ENCODE measurements at regions not wholly inside any gene's neighbourhood (a gene's known extent, or its start where the extent isn't known, plus 50 kb on each side); places are given as distances from the start of the nearest gene placed in this dataset.

DNA sequence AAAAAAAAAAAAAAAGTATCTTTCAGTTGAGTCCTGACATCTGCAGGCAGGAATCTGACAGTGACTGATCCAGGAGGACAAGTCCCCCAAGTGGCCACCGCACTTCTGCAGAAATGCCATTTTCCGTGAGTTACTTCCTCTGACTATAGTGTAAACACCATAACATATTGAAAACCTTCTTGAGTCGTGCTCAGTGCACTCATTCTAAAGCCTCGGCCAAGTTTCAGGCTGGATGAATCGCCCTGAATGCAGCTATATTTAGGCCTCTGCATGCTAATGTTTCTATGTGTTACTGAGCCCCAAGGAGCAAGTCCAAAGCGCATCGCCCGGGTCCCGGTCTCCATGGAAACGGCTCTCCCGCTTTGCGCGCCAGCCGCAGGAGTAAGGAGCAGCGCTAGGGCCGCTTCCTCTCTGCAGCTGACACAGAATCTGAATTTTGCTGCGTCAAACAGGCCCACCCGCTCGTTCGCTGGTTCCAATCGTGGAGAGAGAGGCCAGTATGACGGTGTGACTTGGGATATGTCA lies 335.4 kb downstream of the MSX2 start:
- H3K4me1 ChIP-seq, result no peaks in the 10 kb centered on the region
- DNase-seq (ENCODE audit: low spot score), result no peak

DNA sequence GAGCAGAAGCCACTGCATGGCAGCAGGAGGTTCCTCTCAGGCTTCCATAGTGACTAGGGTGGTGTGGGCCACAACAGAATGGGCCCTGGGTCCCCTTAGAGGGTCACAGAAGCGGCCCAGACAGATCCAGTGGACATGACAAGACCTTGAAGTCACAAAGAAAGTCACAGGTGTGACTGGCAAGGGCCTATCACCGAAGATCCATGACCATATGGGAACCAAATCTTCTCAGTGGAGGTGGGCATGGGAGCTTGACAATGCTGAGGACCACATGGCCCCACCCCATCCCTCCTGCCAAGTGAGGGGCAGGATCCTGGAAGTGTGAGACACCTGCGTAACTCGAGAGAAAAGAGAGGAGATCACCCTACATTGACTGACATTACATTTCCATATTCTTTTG lies 332.4 kb downstream of the MSX2 start:
- DNase-seq (ENCODE audit: low spot score), result no peak
- H3K27me3 ChIP-seq, result no peaks in the 10 kb centered on the region
- no peaks in the 10 kb centered on the region for H3K4me1 ChIP-seq
- H3K9me3 ChIP-seq, result no peaks in the 10 kb centered on the region
- no peak overlapping the region for H3K4me3 ChIP-seq
- no peaks in the 10 kb centered on the region for H3K36me3 ChIP-seq
- TF ChIP-seq, protein P1, sequence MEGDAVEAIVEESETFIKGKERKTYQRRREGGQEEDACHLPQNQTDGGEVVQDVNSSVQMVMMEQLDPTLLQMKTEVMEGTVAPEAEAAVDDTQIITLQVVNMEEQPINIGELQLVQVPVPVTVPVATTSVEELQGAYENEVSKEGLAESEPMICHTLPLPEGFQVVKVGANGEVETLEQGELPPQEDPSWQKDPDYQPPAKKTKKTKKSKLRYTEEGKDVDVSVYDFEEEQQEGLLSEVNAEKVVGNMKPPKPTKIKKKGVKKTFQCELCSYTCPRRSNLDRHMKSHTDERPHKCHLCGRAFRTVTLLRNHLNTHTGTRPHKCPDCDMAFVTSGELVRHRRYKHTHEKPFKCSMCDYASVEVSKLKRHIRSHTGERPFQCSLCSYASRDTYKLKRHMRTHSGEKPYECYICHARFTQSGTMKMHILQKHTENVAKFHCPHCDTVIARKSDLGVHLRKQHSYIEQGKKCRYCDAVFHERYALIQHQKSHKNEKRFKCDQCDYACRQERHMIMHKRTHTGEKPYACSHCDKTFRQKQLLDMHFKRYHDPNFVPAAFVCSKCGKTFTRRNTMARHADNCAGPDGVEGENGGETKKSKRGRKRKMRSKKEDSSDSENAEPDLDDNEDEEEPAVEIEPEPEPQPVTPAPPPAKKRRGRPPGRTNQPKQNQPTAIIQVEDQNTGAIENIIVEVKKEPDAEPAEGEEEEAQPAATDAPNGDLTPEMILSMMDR (IDR thresholded peaks at IDR 0.05), result no peak
- no peak overlapping the region for H3K27ac ChIP-seq

More for the DNA sequence above, 335.4 kb downstream of the MSX2 start:
- Histone ChIP-seq H3K4me3 (peak overlapping the region in 1 of 2 donors; percentile 17), H3K27ac (no peak overlapping the region), H3K9me3 (no peaks in the 10 kb centered on the region), H3K36me3 (no peaks in the 10 kb centered on the region), H3K27me3 (no peaks in the 10 kb centered on the region)
- TF ChIP-seq, protein P1 (IDR thresholded peaks at IDR 0.05), result no peak

DNA sequence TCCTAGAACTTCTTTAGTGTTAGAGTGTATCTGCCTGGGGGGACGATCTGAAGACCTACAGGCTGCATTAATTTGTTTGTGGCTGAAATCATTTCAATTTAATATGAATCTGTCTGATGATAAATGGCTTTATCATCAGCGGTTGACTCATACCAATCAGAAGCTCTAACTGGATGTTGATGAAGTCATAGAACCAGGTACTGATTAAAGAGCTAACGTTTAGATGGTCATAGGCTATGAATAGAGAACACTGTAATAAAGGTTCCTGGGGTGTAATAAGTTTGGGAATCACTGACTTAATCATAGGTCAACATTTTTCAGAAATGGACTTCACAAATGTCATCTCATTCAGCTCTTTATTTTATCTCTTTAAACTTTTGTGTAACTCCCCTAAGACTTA lies 329.9 kb downstream of the MSX2 start:
- Histone ChIP-seq H3K36me3 (no peaks in the 10 kb centered on the region), H3K27ac (no peak overlapping the region), H3K4me3 (no peak overlapping the region), H3K27me3 (no peaks in the 10 kb centered on the region), H3K9me3 (no peaks in the 10 kb centered on the region), H3K4me1 (no peaks in the 10 kb centered on the region)
- TF ChIP-seq, protein P1 (IDR thresholded peaks at IDR 0.05), result no peak
- DNase-seq (ENCODE audit: low spot score), result no peak

DNA sequence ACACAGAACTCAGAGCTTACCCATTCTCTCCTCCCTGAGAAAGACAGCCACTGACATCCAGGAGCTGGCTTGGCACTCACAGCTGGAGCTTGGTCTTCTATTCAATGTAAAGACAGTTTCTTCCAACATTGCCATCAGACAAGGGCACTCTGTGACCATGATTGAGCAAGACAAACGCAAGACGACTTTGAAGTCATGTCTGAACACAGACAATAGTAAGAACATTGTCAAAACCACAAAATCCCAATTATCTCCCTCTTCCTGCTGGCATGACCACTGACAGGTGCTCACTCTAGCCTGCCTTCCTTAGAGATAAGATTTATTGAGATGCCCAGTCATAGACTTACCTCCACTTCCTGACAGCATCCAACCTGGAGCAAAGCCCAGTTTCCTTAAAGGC lies 328.0 kb downstream of the MSX2 start:
- Histone ChIP-seq H3K4me1 (no peaks in the 10 kb centered on the region), H3K36me3 (no peaks in the 10 kb centered on the region), H3K4me3 (no peak overlapping the region), H3K9me3 (no peaks in the 10 kb centered on the region), H3K27me3 (no peaks in the 10 kb centered on the region), H3K27ac (no peak overlapping the region)
- no peak for DNase-seq (ENCODE audit: low spot score)
- TF ChIP-seq, protein P1 (IDR thresholded peaks at IDR 0.05), result no peak

DNA sequence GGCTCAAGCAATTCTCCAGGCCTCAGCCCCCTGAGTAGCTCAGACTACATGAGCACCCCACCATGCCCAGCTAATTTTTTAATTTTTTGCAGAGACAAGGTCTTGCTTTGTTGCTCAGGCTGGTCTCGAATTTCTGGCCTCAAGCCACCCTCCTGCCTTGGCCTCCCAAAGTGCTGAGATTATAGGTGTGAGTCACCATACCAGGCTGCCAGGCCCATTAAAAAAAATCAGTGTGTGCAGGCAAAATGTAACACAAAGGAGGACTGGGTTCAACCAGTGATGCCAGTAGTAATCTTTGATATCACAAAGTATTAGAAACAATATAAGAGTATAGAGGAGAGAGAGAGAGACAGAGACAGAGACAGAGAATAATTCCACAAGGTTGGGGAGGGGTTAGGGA lies 322.7 kb downstream of the MSX2 start:
- H3K27me3 ChIP-seq, result no peaks in the 10 kb centered on the region
- no peak overlapping the region for H3K4me3 ChIP-seq
- H3K9me3 ChIP-seq, result no peaks in the 10 kb centered on the region
- DNase-seq (ENCODE audit: low spot score), result no peak
- H3K36me3 ChIP-seq, result no peaks in the 10 kb centered on the region
- H3K4me1 ChIP-seq, result no peaks in the 10 kb centered on the region
- H3K27ac ChIP-seq, result no peak overlapping the region
- TF ChIP-seq, protein P1 (IDR thresholded peaks at IDR 0.05), result no peak

DNA sequence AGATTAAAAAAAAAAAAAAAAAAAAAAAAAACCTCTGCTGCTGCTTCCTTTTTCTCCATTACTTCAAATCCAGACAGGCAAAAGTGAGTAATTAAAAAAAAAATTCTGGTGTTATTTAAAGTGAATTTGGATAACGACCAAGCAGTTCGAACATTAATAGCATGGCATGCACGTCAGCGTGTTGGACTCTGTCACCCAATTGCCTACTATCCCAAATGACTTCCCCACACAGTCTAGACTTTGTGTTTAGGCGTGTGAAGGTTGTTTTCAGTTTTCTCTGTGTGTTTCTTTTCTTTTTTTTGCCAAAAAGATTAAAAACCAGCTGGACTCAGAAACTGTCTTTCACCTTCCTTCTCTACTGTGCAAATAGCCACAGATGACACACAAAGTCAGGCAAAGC lies 321.4 kb downstream of the MSX2 start:
- no peaks in the 10 kb centered on the region for H3K36me3 ChIP-seq
- H3K27ac ChIP-seq, result no peak overlapping the region
- TF ChIP-seq, protein P1 (IDR thresholded peaks at IDR 0.05), result no peak
- no peaks in the 10 kb centered on the region for H3K27me3 ChIP-seq
- H3K9me3 ChIP-seq, result no peaks in the 10 kb centered on the region
- DNase-seq (ENCODE audit: low spot score), result no peak
- H3K4me1 ChIP-seq, result no peaks in the 10 kb centered on the region
- no peak overlapping the region for H3K4me3 ChIP-seq
